DOHH2 (cell line): ENCODE measurements at regions not wholly inside any gene's neighbourhood (a gene's known extent, or its start where the extent isn't known, plus 50 kb on each side); places are given as distances from the start of the nearest gene placed in this dataset.

ENCODE experiments used
- EZH2phosphoT487 ChIP-seq: fragments of 200-600 bp; sonication (generic); IDR thresholded peaks from 2 replicates; pipeline ENCODE4 v1.6.1; 2017; ENCODE audit warnings: borderline replicate concordance, mild to moderate bottlenecking, antibody characterized with exemption, low read length, moderate library complexity, mixed read lengths
- TF ChIP-seq, protein P1 (sequence below): fragments of 200-600 bp; sonication (generic); IDR thresholded peaks from one replicate; pipeline ENCODE4 v1.5.1; 2014; ENCODE audit warnings: antibody characterized with exemption, mild to moderate bottlenecking, low read depth, low read length; ENCODE audit not compliant: poor library complexity, severe bottlenecking

DNA sequence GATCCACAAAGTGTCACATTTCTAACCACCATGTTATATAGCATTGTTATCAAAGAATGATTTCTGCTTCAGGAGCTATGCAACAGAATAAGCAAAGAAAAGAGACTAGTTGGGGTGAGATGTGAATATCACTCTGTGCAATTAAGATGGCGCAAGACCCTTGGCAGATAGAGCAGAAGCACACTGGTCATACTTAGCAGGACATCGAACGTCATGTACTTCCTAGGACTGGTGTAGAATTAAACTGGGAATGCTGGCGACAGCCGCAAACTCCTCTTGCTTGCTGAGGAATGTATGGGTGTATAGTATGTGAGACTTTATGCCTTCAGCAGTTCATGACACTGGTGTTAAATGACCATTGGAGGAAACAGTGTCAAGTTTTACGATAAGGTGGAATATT is 207.0 kb downstream of the LRRC70 start:
- TF ChIP-seq, protein P1, sequence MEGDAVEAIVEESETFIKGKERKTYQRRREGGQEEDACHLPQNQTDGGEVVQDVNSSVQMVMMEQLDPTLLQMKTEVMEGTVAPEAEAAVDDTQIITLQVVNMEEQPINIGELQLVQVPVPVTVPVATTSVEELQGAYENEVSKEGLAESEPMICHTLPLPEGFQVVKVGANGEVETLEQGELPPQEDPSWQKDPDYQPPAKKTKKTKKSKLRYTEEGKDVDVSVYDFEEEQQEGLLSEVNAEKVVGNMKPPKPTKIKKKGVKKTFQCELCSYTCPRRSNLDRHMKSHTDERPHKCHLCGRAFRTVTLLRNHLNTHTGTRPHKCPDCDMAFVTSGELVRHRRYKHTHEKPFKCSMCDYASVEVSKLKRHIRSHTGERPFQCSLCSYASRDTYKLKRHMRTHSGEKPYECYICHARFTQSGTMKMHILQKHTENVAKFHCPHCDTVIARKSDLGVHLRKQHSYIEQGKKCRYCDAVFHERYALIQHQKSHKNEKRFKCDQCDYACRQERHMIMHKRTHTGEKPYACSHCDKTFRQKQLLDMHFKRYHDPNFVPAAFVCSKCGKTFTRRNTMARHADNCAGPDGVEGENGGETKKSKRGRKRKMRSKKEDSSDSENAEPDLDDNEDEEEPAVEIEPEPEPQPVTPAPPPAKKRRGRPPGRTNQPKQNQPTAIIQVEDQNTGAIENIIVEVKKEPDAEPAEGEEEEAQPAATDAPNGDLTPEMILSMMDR, result no peak
- no peak for TF ChIP-seq EZH2phosphoT487
